ENCODE measurements at regions not wholly inside any gene's neighbourhood (a gene's known extent, or its start where the extent isn't known, plus 50 kb on each side); places are given as distances from the start of the nearest gene placed in this dataset.

DNA sequence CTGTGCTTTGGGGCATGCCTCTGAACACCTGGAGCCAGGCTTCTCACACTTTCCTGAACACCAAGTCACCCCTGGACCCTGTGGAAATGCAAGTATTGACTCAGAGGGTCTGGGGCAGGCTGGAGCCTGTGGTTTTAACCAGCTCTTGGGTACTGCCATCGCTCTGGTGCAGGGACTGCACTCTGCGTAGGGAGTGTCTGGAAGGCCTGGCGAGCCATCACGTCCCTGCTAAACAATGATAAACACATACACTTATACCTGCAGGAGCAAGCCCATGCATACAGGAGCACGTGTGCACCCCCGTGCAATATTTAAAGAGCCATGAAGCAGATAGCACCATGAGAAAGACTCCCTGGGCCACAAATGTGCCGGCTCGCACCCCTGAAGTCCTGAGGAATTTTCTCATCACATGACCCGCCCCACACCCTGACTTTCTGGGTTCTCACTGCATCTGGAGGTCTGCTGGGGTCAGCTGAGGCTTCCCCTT is 267.7 kb downstream of the GADD45G start:
- Histone ChIP-seq H3K9ac (ENCODE audit: control insufficient read depth, insufficient read depth, low read length) (no peak overlapping the region), H2AFZ (ENCODE audit: control insufficient read depth, low read depth, low read length) (no peak overlapping the region), H3K27me3 (replicated peaks in 1 of 2; ENCODE audit: control insufficient read depth in 2 of 2, insufficient read depth in 2 of 2, low read length in 1 of 2) (peaks cover 0 to 2% of the 10 kb centered on the region in 2 experiments; a peak in 3 of 4 replicates), H3K36me3 (ENCODE audit: control insufficient read depth in 2 of 2, insufficient read depth in 2 of 2, low read length in 1 of 2) (no peaks in the 10 kb centered on the region), H3K4me3 (no peak overlapping the region), H3K4me2 (ENCODE audit: control insufficient read depth, insufficient read depth) (no peak overlapping the region), H3K9me3 (replicated peaks; ENCODE audit: control insufficient read depth, insufficient read depth, low read length) (no peaks in the 10 kb centered on the region), H3K79me2 (ENCODE audit: control insufficient read depth, insufficient read depth, low read length) (no peaks in the 10 kb centered on the region), H4K20me1 (ENCODE audit: control insufficient read depth, insufficient read depth) (no peaks in the 10 kb centered on the region), H3K27ac (ENCODE audit: control insufficient read depth, insufficient read depth) (no peak overlapping the region), H3K4me1 (ENCODE audit: control insufficient read depth, insufficient read depth, low read length) (no peaks in the 10 kb centered on the region)
- BruUV-seq (replicated peaks): no TSS peak
- ChIA-PET RAD21 (ENCODE audit: unreplicated experiment) (no interaction called here), POLR2A (no interaction called here), SMC1A (ENCODE audit: uncharacterized antibody, unreplicated experiment) (no interaction called here), CTCF (no interaction called here)
- WGBS (ENCODE audit: insufficient coverage, insufficient replicate concordance, low lambda C conversion rate, missing lambda C conversion rate): 47% methylated on average over 9 of the region's 9 CpGs
- FAIRE-seq (no peak), ATAC-seq (no peak), DNase-seq (ENCODE audit: low read depth, low spot score) (no peak)
- intact Hi-C loops (cut with micrococcal nuclease; ENCODE audit: unreplicated experiment) (no loop called here), in situ Hi-C loops (cut with MboI) (no loop called here)
- TF ChIP-seq JUND (IDR thresholded peaks at IDR 0.05; ENCODE audit: low read depth, low read length): no peak
- TF ChIP-seq, protein P1, sequence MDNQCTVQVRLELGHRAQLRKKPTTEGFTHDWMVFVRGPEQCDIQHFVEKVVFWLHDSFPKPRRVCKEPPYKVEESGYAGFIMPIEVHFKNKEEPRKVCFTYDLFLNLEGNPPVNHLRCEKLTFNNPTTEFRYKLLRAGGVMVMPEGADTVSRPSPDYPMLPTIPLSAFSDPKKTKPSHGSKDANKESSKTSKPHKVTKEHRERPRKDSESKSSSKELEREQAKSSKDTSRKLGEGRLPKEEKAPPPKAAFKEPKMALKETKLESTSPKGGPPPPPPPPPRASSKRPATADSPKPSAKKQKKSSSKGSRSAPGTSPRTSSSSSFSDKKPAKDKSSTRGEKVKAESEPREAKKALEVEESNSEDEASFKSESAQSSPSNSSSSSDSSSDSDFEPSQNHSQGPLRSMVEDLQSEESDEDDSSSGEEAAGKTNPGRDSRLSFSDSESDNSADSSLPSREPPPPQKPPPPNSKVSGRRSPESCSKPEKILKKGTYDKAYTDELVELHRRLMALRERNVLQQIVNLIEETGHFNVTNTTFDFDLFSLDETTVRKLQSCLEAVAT (IDR thresholded peaks at IDR 0.05): no peak
- TF ChIP-seq PAX5 (IDR thresholded peaks at IDR 0.05; ENCODE audit: borderline replicate concordance, low read depth, low read length): no peak
- TF ChIP-seq CREB1 (IDR thresholded peaks at IDR 0.05; ENCODE audit: low read depth): no peak
- no peak for TF ChIP-seq SUPT20H (IDR thresholded peaks at IDR 0.05; ENCODE audit: borderline replicate concordance, control insufficient read depth, low read depth, low read length)
- TF ChIP-seq RFX5 (IDR thresholded peaks at IDR 0.05; ENCODE audit: low read depth, low read length): no peak
- TF ChIP-seq RAD51 (IDR thresholded peaks at IDR 0.05): no peak
- TF ChIP-seq MEF2A (IDR thresholded peaks at IDR 0.05; ENCODE audit: insufficient read depth, low read depth, low read length): no peak
- no peak for TF ChIP-seq POLR2A (IDR thresholded peaks at IDR 0.05; ENCODE audit: low read depth, low read length)
- TF ChIP-seq KLF5 (IDR thresholded peaks at IDR 0.05; ENCODE audit: partially characterized antibody): no peak
- no peak for TF ChIP-seq SRF (IDR thresholded peaks at IDR 0.05; ENCODE audit: low read depth in 2 of 2, low read length in 2 of 2)
- TF ChIP-seq CHD1 (IDR thresholded peaks at IDR 0.05; ENCODE audit: low read depth, low read length): no peak
- TF ChIP-seq EGR1 (IDR thresholded peaks at IDR 0.05; ENCODE audit: borderline replicate concordance in 1 of 2, low read depth in 2 of 2, low read length in 2 of 2): no peak
- no peak for TF ChIP-seq MTA3 (IDR thresholded peaks at IDR 0.05; ENCODE audit: borderline replicate concordance, low read length)
- TF ChIP-seq NFYA (IDR thresholded peaks at IDR 0.05; ENCODE audit: borderline replicate concordance, low read depth, low read length): no peak
- TF ChIP-seq SIX5 (IDR thresholded peaks at IDR 0.05; ENCODE audit: low read depth, low read length, severe bottlenecking): no peak
- TF ChIP-seq HDGF (IDR thresholded peaks at IDR 0.05): no peak
- TF ChIP-seq RUNX3 (IDR thresholded peaks at IDR 0.05; ENCODE audit: low read length): no peak
